ENCODE measurements at regions not wholly inside any gene's neighbourhood (a gene's known extent, or its start where the extent isn't known, plus 50 kb on each side); places are given as distances from the start of the nearest gene placed in this dataset.

DNA sequence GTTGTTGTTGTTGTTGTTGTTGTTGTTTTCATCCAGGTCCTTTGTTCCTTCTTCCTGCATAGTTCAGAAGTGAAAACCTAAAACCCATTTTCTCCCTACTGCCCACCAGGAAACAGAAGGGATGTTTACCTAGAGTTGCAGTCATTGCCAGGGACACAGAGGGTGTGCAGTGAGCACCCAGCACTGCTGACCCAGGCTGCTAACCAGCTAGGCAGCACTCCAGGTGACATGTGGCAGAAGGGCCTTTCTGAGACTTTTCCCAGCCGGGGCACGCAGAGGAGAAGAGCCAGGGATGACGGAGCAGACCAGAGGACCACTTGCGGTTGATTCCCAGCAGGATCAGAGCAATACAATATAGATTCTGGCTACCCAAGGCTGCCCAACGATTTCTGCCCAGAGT is 286.3 kb downstream of the BCL11A start:
- Mint-ChIP-seq H3K9me3 (ENCODE audit: insufficient read depth) (no peaks in the 10 kb centered on the region), H3K27me3 (no peaks in the 10 kb centered on the region), H3K4me3 (no peak overlapping the region), H3K4me1 (peaks cover 6% of the 10 kb centered on the region), H3K27ac (no peak overlapping the region)
- no peaks in the 10 kb centered on the region for H3K9me3 ChIP-seq (ENCODE audit: control extremely low read depth in 1 of 3, control insufficient read depth in 2 of 3, insufficient read depth in 1 of 3, low read length in 2 of 3)
- no peak overlapping the region for H3K27ac ChIP-seq (ENCODE audit: low read length in 2 of 2)
- H3K79me2 ChIP-seq (ENCODE audit: control insufficient read depth, insufficient read depth, low read length), result no peaks in the 10 kb centered on the region
- no peak overlapping the region for H2AFZ ChIP-seq (ENCODE audit: insufficient read depth, low read depth, low read length, poor library complexity, severe bottlenecking)
- intact Hi-C loops (cut with micrococcal nuclease), result loop anchor here (5.0 kb wide), 1 partner anchor 35 kb away; no protein-coding TSS in a partner anchor
- CTCF ChIA-PET, result no interaction called here
- H4K20me1 ChIP-seq (ENCODE audit: control insufficient read depth, insufficient read depth, low read length, poor library complexity, severe bottlenecking), result no peaks in the 10 kb centered on the region
- no peak overlapping the region for H3K4me3 ChIP-seq (ENCODE audit: control extremely low read depth in 1 of 5, extremely low read depth in 1 of 5, insufficient read depth in 1 of 5, low read depth in 2 of 5, low read length in 4 of 5)
- ATAC-seq (ENCODE audit: low read depth) (no peak), DNase-seq (no peak)
- no peak overlapping the region for H3K4me2 ChIP-seq (replicated peaks; ENCODE audit: low read depth, low read length, poor library complexity, severe bottlenecking)
- H3K9ac ChIP-seq (ENCODE audit: low read length), result no peak overlapping the region
- H3K36me3 ChIP-seq (replicated peaks in 1 of 2; ENCODE audit: control extremely low read depth in 1 of 2, control insufficient read depth in 1 of 2, extremely low read depth in 1 of 2, insufficient read depth in 2 of 2, low read length in 1 of 2), result no peaks in the 10 kb centered on the region
- H3K4me1 ChIP-seq (ENCODE audit: control insufficient read depth in 2 of 2, insufficient read depth in 2 of 2, low read length in 2 of 2), result no peaks in the 10 kb centered on the region
- H3K27me3 ChIP-seq (replicated peaks in 1 of 4; ENCODE audit: control extremely low read depth in 1 of 4, control insufficient read depth in 3 of 4, insufficient read depth in 4 of 4, low read length in 3 of 4), result no peaks in the 10 kb centered on the region
- no peak for TF ChIP-seq EZH2 (IDR thresholded peaks at IDR 0.05; ENCODE audit: borderline replicate concordance, insufficient read depth, low read depth, low read length, poor library complexity, severe bottlenecking)
- TF ChIP-seq, protein P1, sequence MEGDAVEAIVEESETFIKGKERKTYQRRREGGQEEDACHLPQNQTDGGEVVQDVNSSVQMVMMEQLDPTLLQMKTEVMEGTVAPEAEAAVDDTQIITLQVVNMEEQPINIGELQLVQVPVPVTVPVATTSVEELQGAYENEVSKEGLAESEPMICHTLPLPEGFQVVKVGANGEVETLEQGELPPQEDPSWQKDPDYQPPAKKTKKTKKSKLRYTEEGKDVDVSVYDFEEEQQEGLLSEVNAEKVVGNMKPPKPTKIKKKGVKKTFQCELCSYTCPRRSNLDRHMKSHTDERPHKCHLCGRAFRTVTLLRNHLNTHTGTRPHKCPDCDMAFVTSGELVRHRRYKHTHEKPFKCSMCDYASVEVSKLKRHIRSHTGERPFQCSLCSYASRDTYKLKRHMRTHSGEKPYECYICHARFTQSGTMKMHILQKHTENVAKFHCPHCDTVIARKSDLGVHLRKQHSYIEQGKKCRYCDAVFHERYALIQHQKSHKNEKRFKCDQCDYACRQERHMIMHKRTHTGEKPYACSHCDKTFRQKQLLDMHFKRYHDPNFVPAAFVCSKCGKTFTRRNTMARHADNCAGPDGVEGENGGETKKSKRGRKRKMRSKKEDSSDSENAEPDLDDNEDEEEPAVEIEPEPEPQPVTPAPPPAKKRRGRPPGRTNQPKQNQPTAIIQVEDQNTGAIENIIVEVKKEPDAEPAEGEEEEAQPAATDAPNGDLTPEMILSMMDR (IDR thresholded peaks at IDR 0.05), result no peak
- 88% methylated on average over 5 of the region's 5 CpGs for WGBS (ENCODE audit: insufficient coverage)
- POLR2A ChIA-PET, result no interaction called here

DNA sequence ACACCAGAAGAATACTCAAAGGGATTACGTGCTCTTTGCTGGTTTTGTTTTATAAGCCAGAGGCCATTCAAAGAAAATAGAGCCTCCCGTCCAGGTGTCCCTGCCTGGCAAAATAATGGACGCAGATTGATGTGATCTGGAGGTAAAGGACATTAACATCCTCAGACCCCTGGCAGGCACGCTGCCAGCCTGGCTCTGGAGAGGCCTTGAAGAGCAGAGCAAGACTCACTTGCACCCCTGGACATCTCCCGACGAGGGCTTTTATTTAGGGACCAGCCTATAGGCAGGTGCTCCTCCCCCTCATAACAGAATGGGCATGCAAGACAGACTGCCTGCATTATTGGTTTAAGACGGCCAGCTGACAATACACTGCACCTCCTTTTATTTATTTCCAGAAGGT is 291.3 kb downstream of the BCL11A start:
- Histone ChIP-seq H3K4me2 (replicated peaks; ENCODE audit: low read depth, low read length, poor library complexity, severe bottlenecking) (no peak overlapping the region), H2AFZ (ENCODE audit: insufficient read depth, low read depth, low read length, poor library complexity, severe bottlenecking) (no peak overlapping the region), H3K27me3 (replicated peaks in 1 of 4; ENCODE audit: control extremely low read depth in 1 of 4, control insufficient read depth in 3 of 4, insufficient read depth in 4 of 4, low read length in 3 of 4) (no peaks in the 10 kb centered on the region), H3K27ac (ENCODE audit: low read length in 2 of 2) (no peak overlapping the region), H3K79me2 (ENCODE audit: control insufficient read depth, insufficient read depth, low read length) (no peaks in the 10 kb centered on the region), H3K9ac (ENCODE audit: low read length) (no peak overlapping the region), H3K4me1 (ENCODE audit: control insufficient read depth in 2 of 2, insufficient read depth in 2 of 2, low read length in 2 of 2) (no peaks in the 10 kb centered on the region), H3K4me3 (ENCODE audit: control extremely low read depth in 1 of 5, extremely low read depth in 1 of 5, insufficient read depth in 1 of 5, low read depth in 2 of 5, low read length in 4 of 5) (no peak overlapping the region), H3K36me3 (replicated peaks in 1 of 2; ENCODE audit: control extremely low read depth in 1 of 2, control insufficient read depth in 1 of 2, extremely low read depth in 1 of 2, insufficient read depth in 2 of 2, low read length in 1 of 2) (no peaks in the 10 kb centered on the region), H3K9me3 (ENCODE audit: control extremely low read depth in 1 of 3, control insufficient read depth in 2 of 3, insufficient read depth in 1 of 3, low read length in 2 of 3) (no peaks in the 10 kb centered on the region), H4K20me1 (ENCODE audit: control insufficient read depth, insufficient read depth, low read length, poor library complexity, severe bottlenecking) (no peaks in the 10 kb centered on the region)
- whole genome bisulfite sequencing (ENCODE audit: insufficient coverage), result 93% methylated on average over 5 of the region's 7 CpGs
- ChIA-PET POLR2A (no interaction called here), CTCF (no interaction called here)
- TF ChIP-seq EZH2 (IDR thresholded peaks at IDR 0.05; ENCODE audit: borderline replicate concordance, insufficient read depth, low read depth, low read length, poor library complexity, severe bottlenecking), result no peak
- TF ChIP-seq, protein P1 (IDR thresholded peaks at IDR 0.05), result no peak
- intact Hi-C loops (cut with micrococcal nuclease), result no loop called here
- DNase-seq (no peak), ATAC-seq (ENCODE audit: low read depth) (no peak)
- no peak overlapping the region for H3K4me3 Mint-ChIP-seq
- peaks cover 7% of the 10 kb centered on the region for H3K4me1 Mint-ChIP-seq
- H3K27me3 Mint-ChIP-seq, result no peaks in the 10 kb centered on the region
- H3K27ac Mint-ChIP-seq, result no peak overlapping the region
- no peaks in the 10 kb centered on the region for H3K9me3 Mint-ChIP-seq (ENCODE audit: insufficient read depth)
